Liver (tissue), 8 donors: ENCODE measurements at regions not wholly inside any gene's neighbourhood (a gene's known extent, or its start where the extent isn't known, plus 50 kb on each side); places are given as distances from the start of the nearest gene placed in this dataset.

ENCODE experiments used
- DNase-seq: peaks from one replicate; pipeline ENCODE4 v3.0.0-alpha.2; 2017; ENCODE audit warnings: low spot score
- H3K27ac ChIP-seq, 2 donors: one replicate each; pipeline ENCODE4 v1.7.0; 2013; ENCODE audit warnings: inconsistent platforms in 2 of 2, low read length in 2 of 2, control low read depth in 1 of 2, low read depth in 1 of 2, mild to moderate bottlenecking in 1 of 2
- H3K27me3 ChIP-seq, 4 donors: one replicate each; pipeline versions ENCODE4 v1.6.1 to v1.7.0; 2013; ENCODE audit warnings: low read length in 3 of 4, inconsistent platforms in 1 of 4, mild to moderate bottlenecking in 1 of 4, moderate library complexity in 1 of 4; ENCODE audit not compliant: control insufficient read depth in 4 of 4, insufficient read depth in 4 of 4
- H3K36me3 ChIP-seq, 4 donors: one replicate each; pipeline versions ENCODE4 v1.6.1 to v1.7.0; 2013; ENCODE audit warnings: low read length in 3 of 4, mild to moderate bottlenecking in 3 of 4, low read depth in 1 of 4, moderate library complexity in 1 of 4; ENCODE audit not compliant: control insufficient read depth in 4 of 4, insufficient read depth in 3 of 4
- H3K4me1 ChIP-seq, 4 donors: one replicate each; pipeline versions ENCODE4 v1.6.1 to v1.7.0; 2013; ENCODE audit warnings: low read length in 3 of 4, mild to moderate bottlenecking in 3 of 4, moderate library complexity in 1 of 4; ENCODE audit not compliant: control insufficient read depth in 4 of 4, insufficient read depth in 4 of 4
- H3K4me3 ChIP-seq, 3 donors: one replicate each; pipeline versions ENCODE4 v1.6.1 to v1.7.0; 2013; ENCODE audit warnings: low read length in 3 of 3, control low read depth in 1 of 3, low read depth in 1 of 3, mild to moderate bottlenecking in 1 of 3
- H3K9ac ChIP-seq, 2 donors: one replicate each; pipeline ENCODE4 v1.7.0; 2013; ENCODE audit warnings: low read length in 2 of 2, mild to moderate bottlenecking in 2 of 2, moderate library complexity in 2 of 2, control low read depth in 1 of 2, low read depth in 1 of 2
- H3K9me3 ChIP-seq, 4 donors: one replicate each; pipeline versions ENCODE4 v1.6.1 to v1.7.0; 2013; ENCODE audit warnings: low read length in 3 of 4; ENCODE audit not compliant: control insufficient read depth in 4 of 4
- ATF3 ChIP-seq: IDR thresholded peaks from 2 replicates; pipeline ENCODE4 v1.6.1; 2016; ENCODE audit warnings: antibody characterized with exemption
- CTCF ChIP-seq: fragments of 150-350 bp; IDR thresholded peaks from 2 replicates; pipeline ENCODE4 v1.5.1; 2017; ENCODE audit warnings: improper control_type of control experiment, low read depth, low read length; ENCODE audit not compliant: missing input control
- EGR1 ChIP-seq, 2 donors: IDR thresholded peaks; 2 replicates each; pipeline ENCODE4 v1.6.1; 2016 to 2018; ENCODE audit warnings: antibody characterized with exemption in 2 of 2, low read depth in 2 of 2
- FOXA1 ChIP-seq: IDR thresholded peaks from 2 replicates; pipeline ENCODE4 v1.6.1; 2016; ENCODE audit warnings: antibody characterized with exemption
- FOXA2 ChIP-seq: IDR thresholded peaks from 2 replicates; pipeline ENCODE4 v1.6.1; 2016; ENCODE audit warnings: antibody characterized with exemption
- GABPA ChIP-seq, 2 donors: IDR thresholded peaks in 1 of 2; conservative IDR thresholded peaks in 1 of 2; 2 replicates each; pipeline ENCODE4 v1.6.1; 2016; ENCODE audit warnings: antibody characterized with exemption in 2 of 2, mild to moderate bottlenecking in 1 of 2, moderate library complexity in 1 of 2
- HNF4A ChIP-seq, 2 donors: conservative IDR thresholded peaks; 2 replicates each; pipeline ENCODE4 v1.6.1; 2016; ENCODE audit warnings: antibody characterized with exemption in 2 of 2, mild to moderate bottlenecking in 2 of 2
- HNF4G ChIP-seq: IDR thresholded peaks from 2 replicates; pipeline ENCODE4 v1.6.1; 2016; ENCODE audit warnings: antibody characterized with exemption
- JUND ChIP-seq, 2 donors: IDR thresholded peaks; 2 replicates each; pipeline ENCODE4 v1.6.1; 2016; ENCODE audit warnings: antibody characterized with exemption in 2 of 2
- MAX ChIP-seq: IDR thresholded peaks from 2 replicates; pipeline ENCODE4 v1.6.1; 2016; ENCODE audit warnings: antibody characterized with exemption
- NR2F2 ChIP-seq: IDR thresholded peaks from 2 replicates; pipeline ENCODE4 v1.6.1; 2016; ENCODE audit warnings: antibody characterized with exemption
- RAD21 ChIP-seq, 2 donors: IDR thresholded peaks; 2 replicates each; pipeline ENCODE4 v1.6.1; 2016; ENCODE audit warnings: antibody characterized with exemption in 2 of 2, mild to moderate bottlenecking in 2 of 2
- SP1 ChIP-seq: IDR thresholded peaks from 2 replicates; pipeline ENCODE4 v1.6.1; 2018; ENCODE audit warnings: antibody characterized with exemption, mild to moderate bottlenecking
- TAF1 ChIP-seq: conservative IDR thresholded peaks from 2 replicates; pipeline ENCODE4 v1.6.1; 2016; ENCODE audit warnings: antibody characterized with exemption, mild to moderate bottlenecking
- YY1 ChIP-seq: IDR thresholded peaks from 2 replicates; pipeline ENCODE4 v1.6.1; 2016; ENCODE audit warnings: antibody characterized with exemption, mild to moderate bottlenecking
- ZBTB33 ChIP-seq: IDR thresholded peaks from 2 replicates; pipeline ENCODE4 v1.6.1; 2016; ENCODE audit warnings: antibody characterized with exemption
- WGBS: extraction: QIAGEN DNeasy Blood & Tissue Kit; methylation state at CpG from one replicate; pipeline ENCODE4 v1.1.7; 2013; 5-methylcytosine and 5-hydroxymethylcytosine counted together
- TF ChIP-seq, protein P1 (sequence below): IDR thresholded peaks from 2 replicates; pipeline ENCODE4 v1.6.1; 2016; ENCODE audit warnings: antibody characterized with exemption, mild to moderate bottlenecking
- donor health status: healthy.
- donor health status: healthy.
- donor health status: healthy.
- donor health status: healthy.
- donor health status: healthy.

DNA sequence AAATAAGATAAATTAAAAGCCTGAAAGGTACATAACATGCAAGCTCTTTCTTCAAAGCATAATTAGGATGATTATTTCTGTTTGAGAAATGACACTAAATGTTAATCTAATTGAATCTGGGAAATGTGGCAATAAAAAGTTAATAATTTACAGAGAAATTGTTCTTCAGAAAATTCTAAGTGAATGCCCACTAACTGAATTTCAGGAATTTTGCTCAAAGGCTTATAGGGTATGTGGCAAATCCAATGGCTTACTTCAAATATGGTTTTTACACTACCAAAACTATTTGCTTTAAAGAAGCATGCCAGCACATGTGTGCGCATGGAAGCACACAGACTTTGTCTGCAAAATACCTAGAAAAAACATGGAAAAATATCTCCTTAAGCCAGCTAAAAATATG, 186.6 kb upstream of the FOXD3 start:
- Histone ChIP-seq H3K36me3 (no peaks in the 10 kb centered on the region), H3K27me3 (no peaks in the 10 kb centered on the region), H3K4me1 (peaks cover 4 to 20% (median 10%) of the 10 kb centered on the region in 4 donors), H3K9ac (no peak overlapping the region), H3K4me3 (no peak overlapping the region), H3K9me3 (no peaks in the 10 kb centered on the region), H3K27ac (no peak overlapping the region)
- WGBS = 92% methylated on average over 1 of the region's 1 CpG
- TF ChIP-seq TAF1 (no peak), NR2F2 (no peak), ZBTB33 (no peak), CTCF (no peak), FOXA1 (no peak), GABPA (IDR thresholded peaks at IDR 0.05 in 1 of 2, conservative IDR thresholded peaks at IDR 0.05 in 1 of 2) (no peak), HNF4A (conservative IDR thresholded peaks at IDR 0.05) (no peak), ATF3 (no peak), SP1 (no peak), FOXA2 (no peak), RAD21 (IDR thresholded peaks at IDR 0.05) (no peak)
- no peak for DNase-seq

DNA sequence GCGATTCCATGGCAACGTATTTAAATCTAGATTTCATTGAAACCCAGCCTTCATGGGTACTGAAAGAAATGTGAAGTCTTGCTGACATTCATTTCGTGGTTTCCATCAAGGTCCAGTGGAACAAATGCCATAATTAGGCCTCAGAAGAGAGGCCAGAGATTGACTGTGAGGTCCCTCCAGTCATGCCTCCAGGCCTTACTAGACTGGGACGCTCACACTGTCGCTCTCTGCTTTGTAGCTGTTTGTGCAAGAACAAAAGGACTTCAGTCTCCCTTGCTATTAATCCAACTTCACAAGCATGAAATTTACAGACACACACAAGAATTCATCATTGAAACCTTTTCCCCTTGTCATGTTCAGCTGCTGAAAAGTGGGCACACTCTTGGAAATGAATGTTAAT, 180.4 kb upstream of the FOXD3 start:
- no peak overlapping the region for H3K9ac ChIP-seq
- no peaks in the 10 kb centered on the region for H3K4me1 ChIP-seq
- TF ChIP-seq MAX = no peak
- TF ChIP-seq EGR1 (IDR thresholded peaks at IDR 0.05; ENCODE audit: low read depth in 2 of 2) = no peak
- no peak for TF ChIP-seq CTCF
- TF ChIP-seq SP1 = no peak
- no peak for TF ChIP-seq FOXA1
- TF ChIP-seq, protein P1, sequence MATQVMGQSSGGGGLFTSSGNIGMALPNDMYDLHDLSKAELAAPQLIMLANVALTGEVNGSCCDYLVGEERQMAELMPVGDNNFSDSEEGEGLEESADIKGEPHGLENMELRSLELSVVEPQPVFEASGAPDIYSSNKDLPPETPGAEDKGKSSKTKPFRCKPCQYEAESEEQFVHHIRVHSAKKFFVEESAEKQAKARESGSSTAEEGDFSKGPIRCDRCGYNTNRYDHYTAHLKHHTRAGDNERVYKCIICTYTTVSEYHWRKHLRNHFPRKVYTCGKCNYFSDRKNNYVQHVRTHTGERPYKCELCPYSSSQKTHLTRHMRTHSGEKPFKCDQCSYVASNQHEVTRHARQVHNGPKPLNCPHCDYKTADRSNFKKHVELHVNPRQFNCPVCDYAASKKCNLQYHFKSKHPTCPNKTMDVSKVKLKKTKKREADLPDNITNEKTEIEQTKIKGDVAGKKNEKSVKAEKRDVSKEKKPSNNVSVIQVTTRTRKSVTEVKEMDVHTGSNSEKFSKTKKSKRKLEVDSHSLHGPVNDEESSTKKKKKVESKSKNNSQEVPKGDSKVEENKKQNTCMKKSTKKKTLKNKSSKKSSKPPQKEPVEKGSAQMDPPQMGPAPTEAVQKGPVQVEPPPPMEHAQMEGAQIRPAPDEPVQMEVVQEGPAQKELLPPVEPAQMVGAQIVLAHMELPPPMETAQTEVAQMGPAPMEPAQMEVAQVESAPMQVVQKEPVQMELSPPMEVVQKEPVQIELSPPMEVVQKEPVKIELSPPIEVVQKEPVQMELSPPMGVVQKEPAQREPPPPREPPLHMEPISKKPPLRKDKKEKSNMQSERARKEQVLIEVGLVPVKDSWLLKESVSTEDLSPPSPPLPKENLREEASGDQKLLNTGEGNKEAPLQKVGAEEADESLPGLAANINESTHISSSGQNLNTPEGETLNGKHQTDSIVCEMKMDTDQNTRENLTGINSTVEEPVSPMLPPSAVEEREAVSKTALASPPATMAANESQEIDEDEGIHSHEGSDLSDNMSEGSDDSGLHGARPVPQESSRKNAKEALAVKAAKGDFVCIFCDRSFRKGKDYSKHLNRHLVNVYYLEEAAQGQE = no peak
- no peak for TF ChIP-seq ZBTB33
- TF ChIP-seq NR2F2 = no peak
- no peak for TF ChIP-seq YY1
- no peak for TF ChIP-seq JUND (IDR thresholded peaks at IDR 0.05)
- no peak for TF ChIP-seq TAF1
- no peak for TF ChIP-seq GABPA (IDR thresholded peaks at IDR 0.05 in 1 of 2, conservative IDR thresholded peaks at IDR 0.05 in 1 of 2)
- no peak for TF ChIP-seq HNF4A (conservative IDR thresholded peaks at IDR 0.05)
- TF ChIP-seq HNF4G = no peak
- no peak for TF ChIP-seq RAD21 (IDR thresholded peaks at IDR 0.05)
- 91% methylated on average over 5 of the region's 5 CpGs for WGBS
- H3K9me3 ChIP-seq = no peaks in the 10 kb centered on the region
- no peak for DNase-seq
- H3K27me3 ChIP-seq = no peaks in the 10 kb centered on the region
- H3K27ac ChIP-seq = no peak overlapping the region
- no peaks in the 10 kb centered on the region for H3K36me3 ChIP-seq
- no peak overlapping the region for H3K4me3 ChIP-seq
